Natural killer cell (primary cell): ENCODE measurements at regions not wholly inside any gene's neighbourhood (a gene's known extent, or its start where the extent isn't known, plus 50 kb on each side); places are given as distances from the start of the nearest gene placed in this dataset.
"Not testable (repeated sequence)": the region's sequence is repeated elsewhere in the genome, so short reads cannot be mapped to it uniquely, and the experiment has no call there.

ENCODE experiments used
- ATAC-seq, 3 donors: fragments of 150-1000 bp in 2 of 3; fragments of 200-7000 bp in 1 of 3; cut with Tn5 transposase; 1 replicate in 1 of 3; 2 replicates in 2 of 3; pipeline ENCODE4 v1.10.0; 2021; ENCODE audit warnings: mild to moderate bottlenecking in 2 of 3, moderate library complexity in 2 of 3
- DNase-seq, 2 donors: peaks; one replicate each; pipeline versions ENCODE4 v3.0.0 to v3.0.0-alpha.2; 2013 to 2021; ENCODE audit warnings: mixed read lengths in 1 of 2
- H3K27ac ChIP-seq: one replicate; pipeline ENCODE4 v1.5.1; 2013; ENCODE audit warnings: mild to moderate bottlenecking, low read length
- H3K27me3 ChIP-seq: one replicate; pipeline ENCODE4 v1.6.1; 2013; ENCODE audit warnings: low read length; ENCODE audit not compliant: control insufficient read depth, insufficient read depth
- H3K36me3 ChIP-seq: one replicate; pipeline ENCODE4 v1.6.1; 2013; ENCODE audit warnings: low read length; ENCODE audit not compliant: control insufficient read depth, insufficient read depth
- H3K4me1 ChIP-seq: one replicate; pipeline ENCODE4 v1.6.1; 2013; ENCODE audit warnings: low read length; ENCODE audit not compliant: control insufficient read depth, insufficient read depth
- H3K4me3 ChIP-seq: one replicate; pipeline ENCODE4 v1.5.1; 2013; ENCODE audit warnings: low read length
- H3K9me3 ChIP-seq: one replicate; pipeline ENCODE4 v1.6.1; 2013; ENCODE audit warnings: low read length; ENCODE audit not compliant: control insufficient read depth, insufficient read depth
- H3K27ac Mint-ChIP-seq, 2 donors: one replicate each; pipeline ENCODE4 v1.8.0; 2022; ENCODE audit warnings: mild to moderate bottlenecking in 2 of 2, mixed read lengths in 2 of 2, moderate library complexity in 1 of 2
- H3K27me3 Mint-ChIP-seq, 2 donors: one replicate each; pipeline ENCODE4 v1.8.0; 2022; ENCODE audit warnings: low read depth in 2 of 2, mixed read lengths in 2 of 2
- H3K36me3 Mint-ChIP-seq: one replicate; pipeline ENCODE4 v1.8.0; 2022; ENCODE audit warnings: mixed read lengths
- H3K4me1 Mint-ChIP-seq, 2 donors: one replicate each; pipeline ENCODE4 v1.8.0; 2022; ENCODE audit warnings: mixed read lengths in 2 of 2
- H3K4me3 Mint-ChIP-seq: one replicate; pipeline ENCODE4 v1.8.0; 2022; ENCODE audit warnings: mild to moderate bottlenecking, moderate library complexity, mixed read lengths
- H3K9me3 Mint-ChIP-seq, 2 donors: one replicate each; pipeline ENCODE4 v1.8.0; 2022; ENCODE audit warnings: mixed read lengths in 2 of 2
- CTCF ChIP-seq: fragments of 200-600 bp; IDR thresholded peaks from one replicate; pipeline ENCODE4 v1.8.0; 2022; ENCODE audit warnings: antibody characterized with exemption
- WGBS: methylation state at CpG from one replicate; pipeline ENCODE4 v1.1.7; 2013; ENCODE audit warnings: missing lambda C conversion rate; ENCODE audit not compliant: insufficient coverage; 5-methylcytosine and 5-hydroxymethylcytosine counted together
- intact Hi-C: fragments of 100-400 bp; cut with micrococcal nuclease; formaldehyde crosslinking; loops from one replicate; pipeline ENCODE4 v1.14.2; 2022

GRCh38 chr11:98365190-98365589, 655.6 kb upstream of the CNTN5 start:
- Mint-ChIP-seq H3K9me3 (peaks cover 15 to 22% of the 10 kb centered on the region in 2 donors), H3K36me3 (no peaks in the 10 kb centered on the region), H3K27ac (no peak overlapping the region), H3K4me3 (no peak overlapping the region), H3K4me1 (no peaks in the 10 kb centered on the region), H3K27me3 (no peaks in the 10 kb centered on the region)
- WGBS, result 71% methylated on average over 2 of the region's 3 CpGs
- Histone ChIP-seq H3K27ac (no peak overlapping the region), H3K4me1 (no peaks in the 10 kb centered on the region), H3K9me3 (no peaks in the 10 kb centered on the region), H3K36me3 (no peaks in the 10 kb centered on the region), H3K27me3 (no peaks in the 10 kb centered on the region), H3K4me3 (no peak overlapping the region)
- intact Hi-C loops, result no loop called here
- DNase-seq (no peak), ATAC-seq (no peak)
- TF ChIP-seq CTCF, result no peak

- H3K27me3 Mint-ChIP-seq, result no peaks in the 10 kb centered on the region
- intact Hi-C loops, result no loop called here
- Histone ChIP-seq H3K36me3 (no peaks in the 10 kb centered on the region), H3K4me3 (no peak overlapping the region), H3K9me3 (no peaks in the 10 kb centered on the region), H3K27ac (no peak overlapping the region), H3K27me3 (no peaks in the 10 kb centered on the region), H3K4me1 (no peaks in the 10 kb centered on the region)
- no peaks in the 10 kb centered on the region for H3K4me1 Mint-ChIP-seq
- H3K36me3 Mint-ChIP-seq, result no peaks in the 10 kb centered on the region
- no peak for TF ChIP-seq CTCF
- ATAC-seq, result no peak
- peaks cover 15 to 23% of the 10 kb centered on the region in 2 donors for H3K9me3 Mint-ChIP-seq
- no peak overlapping the region for H3K27ac Mint-ChIP-seq
- H3K4me3 Mint-ChIP-seq, result no peak overlapping the region
- no peak for DNase-seq
- 100% methylated on average over 1 of the region's 2 CpGs for WGBS
These were observed 654.8 kb upstream of the CNTN5 start for GRCh38 chr11:98365941-98366340.

- intact Hi-C loops, result no loop called here
- Histone ChIP-seq H3K27me3 (no peaks in the 10 kb centered on the region), H3K36me3 (no peaks in the 10 kb centered on the region), H3K4me1 (no peaks in the 10 kb centered on the region), H3K27ac (no peak overlapping the region), H3K4me3 (no peak overlapping the region), H3K9me3 (no peaks in the 10 kb centered on the region)
- WGBS, result 100% methylated on average over 1 of the region's 2 CpGs
- no peak overlapping the region for H3K4me3 Mint-ChIP-seq
- ATAC-seq (no peak), DNase-seq (no peak)
- H3K27me3 Mint-ChIP-seq, result no peaks in the 10 kb centered on the region
- TF ChIP-seq CTCF, result no peak
- peaks cover 13 to 21% of the 10 kb centered on the region in 2 donors for H3K9me3 Mint-ChIP-seq
- H3K36me3 Mint-ChIP-seq, result no peaks in the 10 kb centered on the region
- H3K27ac Mint-ChIP-seq, result no peak overlapping the region
- H3K4me1 Mint-ChIP-seq, result no peaks in the 10 kb centered on the region
These were observed 630.4 kb upstream of the CNTN5 start for GRCh38 chr11:98390391-98390790.

GRCh38 chr11:98394500-98394899, 626.2 kb upstream of the CNTN5 start:
- WGBS, result 97% methylated on average over 4 of the region's 4 CpGs

More at GRCh38 chr11:98394500-98394899, 626.2 kb upstream of the CNTN5 start:
- H3K27ac Mint-ChIP-seq, H3K4me3 Mint-ChIP-seq, H3K9me3 ChIP-seq, H3K27me3 ChIP-seq, ATAC-seq, H3K27me3 Mint-ChIP-seq, H3K4me1 ChIP-seq, DNase-seq, H3K4me1 Mint-ChIP-seq, H3K36me3 ChIP-seq, intact Hi-C loops, H3K4me3 ChIP-seq, H3K36me3 Mint-ChIP-seq, H3K27ac ChIP-seq: not testable (repeated sequence)
- H3K9me3 Mint-ChIP-seq, result peaks cover 16 to 19% of the 10 kb centered on the region in 2 donors
